HepG2 (cell line): ENCODE measurements at regions not wholly inside any gene's neighbourhood (a gene's known extent, or its start where the extent isn't known, plus 50 kb on each side); places are given as distances from the start of the nearest gene placed in this dataset.

ENCODE experiments used
- ATAC-seq: fragments of 200-7000 bp; cut with Tn5 transposase; 3 replicates; pipeline ENCODE4 v1.9.1; 2020; ENCODE audit warnings: mild to moderate bottlenecking, moderate library complexity
- BruUV-seq: library from RNA; stranded (reverse); fragments of 400-500 nt; replicated peaks from 2 replicates; lab custom pipeline; 2021; lab: Mats Ljungman, UMichigan
- CTCF ChIA-PET: fragments of 300-600 bp; formaldehyde crosslinking; extraction: SDS; loops from one replicate; lab custom pipeline; 2021; ENCODE audit warnings: low total read pairs, inconsistent platforms, low intra/inter-chr PET ratio; lab: Yijun Ruan, JAX
- POLR2A ChIA-PET: fragments of 350-600 bp; sonication (Branson Sonifier 250); formaldehyde crosslinking; loops from one replicate; lab custom pipeline; 2020; ENCODE audit warnings: antibody characterized with exemption, inconsistent platforms; lab: Yijun Ruan, JAX
- DNase-seq: peaks from one replicate; pipeline ENCODE4 v3.0.0-alpha.2; 2015; ENCODE audit warnings: low spot score
- FAIRE-seq: peaks from 3 replicates; lab custom pipeline; 2011; peaks lifted over from hg19 to GRCh38; lab: Jason Lieb, UNC
- H2AFZ ChIP-seq: one replicate; pipeline ENCODE4 v1.6.1; 2011; ENCODE audit warnings: low read length, inconsistent platforms
- H3K27ac ChIP-seq: fragments of 300-600 bp; 3 replicates; pipeline ENCODE4 v1.8.0; 2011; ENCODE audit warnings: mixed run types, mild to moderate bottlenecking, mixed read lengths, low read length, inconsistent platforms; ENCODE audit not compliant: insufficient read depth; ENCODE audit errors: extremely low read length
- H3K27me3 ChIP-seq, 2 experiments: fragments of 200-600 bp in 1 of 2; 2 replicates in 1 of 2; 3 replicates in 1 of 2; pipeline versions ENCODE4 v1.6.0 to v1.8.0; 2011; ENCODE audit warnings: low read length in 2 of 2, mild to moderate bottlenecking in 2 of 2, moderate library complexity in 2 of 2, inconsistent platforms in 1 of 2; ENCODE audit not compliant: insufficient read depth in 2 of 2, control insufficient read depth in 1 of 2
- H3K36me3 ChIP-seq, 2 experiments: fragments of 200-600 bp in 1 of 2; replicated peaks in 1 of 2; 2 replicates in 1 of 2; 3 replicates in 1 of 2; pipeline versions ENCODE4 v1.5.1 to v1.8.0; 2011; ENCODE audit warnings: low read length in 2 of 2, inconsistent platforms in 1 of 2; ENCODE audit not compliant: insufficient read depth in 2 of 2, control insufficient read depth in 1 of 2
- H3K4me1 ChIP-seq: 2 replicates; pipeline ENCODE4 v1.5.1; 2012; ENCODE audit warnings: low read length, inconsistent platforms; ENCODE audit not compliant: insufficient read depth
- H3K4me2 ChIP-seq: 2 replicates; pipeline ENCODE4 v1.6.0; 2011; ENCODE audit warnings: low read depth, low read length, inconsistent platforms
- H3K4me3 ChIP-seq, 3 experiments: fragments of 200-600 bp in 1 of 3; sonication (generic), shearing (Covaris generic) in 1 of 3; replicated peaks in 1 of 3; 2 replicates each; pipeline ENCODE4 v1.5.1; 2011 to 2016; ENCODE audit warnings: low read length in 3 of 3, inconsistent platforms in 2 of 3, low read depth in 2 of 3, mild to moderate bottlenecking in 2 of 3, control low read depth in 1 of 3, mixed read lengths in 1 of 3; ENCODE audit not compliant: insufficient read depth in 1 of 3
- H3K79me2 ChIP-seq: one replicate; pipeline ENCODE4 v1.6.1; 2011; ENCODE audit warnings: low read length, inconsistent platforms; ENCODE audit not compliant: insufficient read depth
- H3K9ac ChIP-seq: 2 replicates; pipeline ENCODE4 v1.6.0; 2011; ENCODE audit warnings: mild to moderate bottlenecking, low read depth, low read length, inconsistent platforms; ENCODE audit not compliant: insufficient read depth
- H3K9me3 ChIP-seq: 2 replicates; pipeline ENCODE4 v1.5.1; 2012; ENCODE audit warnings: mild to moderate bottlenecking, low read length
- H4K20me1 ChIP-seq: 2 replicates; pipeline ENCODE4 v1.6.0; 2011; ENCODE audit warnings: inconsistent platforms, mild to moderate bottlenecking, low read length, moderate library complexity; ENCODE audit not compliant: insufficient read depth
- CCDC6 ChIP-seq: sonication (generic); formaldehyde crosslinking; IDR thresholded peaks from 2 replicates; pipeline ENCODE4 v1.8.1; 2022; ENCODE audit warnings: mild to moderate bottlenecking, missing genetic modification reagents, moderate library complexity
- FOXM1 ChIP-seq: sonication (generic); formaldehyde crosslinking; IDR thresholded peaks from 2 replicates; pipeline ENCODE4 v1.5.0; 2020; ENCODE audit warnings: missing genetic modification reagents
- HNF1B ChIP-seq: sonication (generic); formaldehyde crosslinking; IDR thresholded peaks from 2 replicates; pipeline ENCODE4 v1.5.1; 2020; ENCODE audit warnings: mild to moderate bottlenecking, moderate library complexity, missing genetic modification reagents
- KLF16 ChIP-seq, 2 experiments: sonication (generic) in 1 of 2; formaldehyde crosslinking in 1 of 2; IDR thresholded peaks; 2 replicates each; pipeline versions ENCODE4 v1.6.1 to v1.8.0; 2016 to 2023; ENCODE audit warnings: missing genetic modification reagents in 2 of 2, missing compliant biosample characterization in 1 of 2
- MYNN ChIP-seq: sonication (generic); formaldehyde crosslinking; IDR thresholded peaks from 2 replicates; pipeline ENCODE4 v1.4.0; 2020; ENCODE audit warnings: mild to moderate bottlenecking, low read depth, missing genetic modification reagents
- NFE2 ChIP-seq: sonication (generic); formaldehyde crosslinking; IDR thresholded peaks from 2 replicates; pipeline ENCODE4 v1.4.0; 2020; ENCODE audit warnings: missing genetic modification reagents
- PTBP1 ChIP-seq: fragments of 200-400 bp; formaldehyde crosslinking; IDR thresholded peaks from 2 replicates; pipeline ENCODE4 v1.6.1; 2018; ENCODE audit warnings: low read length, low read depth; ENCODE audit not compliant: poor library complexity, severe bottlenecking
- SIN3A ChIP-seq: IDR thresholded peaks from 2 replicates; pipeline ENCODE4 v1.6.1; 2011; ENCODE audit warnings: low read depth, mild to moderate bottlenecking, control low read depth, low read length, borderline replicate concordance
- SNAPC2 ChIP-seq: sonication (generic); formaldehyde crosslinking; IDR thresholded peaks from 2 replicates; pipeline ENCODE4 v1.8.1; 2022; ENCODE audit warnings: mild to moderate bottlenecking, missing genetic modification reagents
- SNRNP70 ChIP-seq: fragments of 200-400 bp; formaldehyde crosslinking; IDR thresholded peaks from 2 replicates; pipeline ENCODE4 v1.6.1; 2017; ENCODE audit warnings: mild to moderate bottlenecking, low read depth, low read length, moderate library complexity
- SRSF9 ChIP-seq: fragments of 200-400 bp; formaldehyde crosslinking; IDR thresholded peaks from 2 replicates; pipeline ENCODE4 v1.6.1; 2018; ENCODE audit warnings: borderline replicate concordance, mild to moderate bottlenecking, low read depth, low read length; ENCODE audit not compliant: insufficient read depth, poor library complexity, severe bottlenecking
- XBP1 ChIP-seq: sonication (generic); formaldehyde crosslinking; IDR thresholded peaks from 2 replicates; pipeline ENCODE4 v1.5.0; 2020; ENCODE audit warnings: missing genetic modification reagents
- WGBS: methylation state at CpG from one replicate; pipeline ENCODE4 v1.1.6; 2017; ENCODE audit warnings: low lambda C conversion rate; 5-methylcytosine and 5-hydroxymethylcytosine counted together
- in situ Hi-C: cut with HindIII; loops from 2 replicates; pipeline ENCODE4 v1.10.0; 2017; ENCODE audit warnings: low pct_unique_long_range_greater_than_20kb; ENCODE audit not compliant: extremely low pct_ligation_motif_present
- intact Hi-C: fragments of 100-400 bp; cut with micrococcal nuclease; formaldehyde crosslinking; loops from one replicate; pipeline ENCODE4 v1.10.0; 2022; ENCODE audit not compliant: unreplicated experiment

DNA sequence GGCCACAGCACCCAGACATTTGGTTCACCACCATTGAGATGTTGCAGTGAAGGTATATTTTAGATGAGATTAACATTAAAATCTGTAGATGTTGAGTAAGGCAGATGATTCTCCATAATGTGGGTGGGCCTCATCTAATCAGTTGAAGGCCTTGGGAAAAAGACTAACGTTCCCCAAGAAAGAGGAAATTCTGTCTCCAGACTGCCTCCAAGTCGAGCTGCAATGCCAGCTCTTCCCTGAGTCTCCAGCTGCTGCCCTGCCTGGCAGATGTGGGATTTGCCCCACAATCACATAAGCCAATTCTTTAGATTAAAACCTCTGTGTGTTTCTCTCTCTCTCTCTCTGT lies 101.9 kb downstream of the PDCL3 start (continued):
- TF ChIP-seq SRSF9, result no peak

DNA sequence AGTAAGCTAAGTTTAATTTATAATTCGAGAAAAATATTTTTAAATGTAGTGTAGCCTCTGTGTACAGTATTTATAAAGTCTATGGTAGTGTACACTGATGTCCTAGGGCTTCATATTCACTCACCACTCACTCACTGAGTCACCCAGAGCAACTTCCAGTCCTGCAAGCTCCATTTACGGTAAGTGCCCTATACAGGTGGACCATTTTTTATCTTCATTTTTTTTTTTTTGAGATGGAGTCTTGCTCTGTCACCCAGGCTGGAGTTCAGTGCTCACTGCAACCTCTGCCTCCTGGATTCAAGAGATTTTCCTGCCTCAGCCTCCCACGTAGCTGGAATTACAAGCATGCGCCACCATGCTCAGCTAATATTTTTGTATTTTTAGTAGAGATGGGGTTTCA lies 104.2 kb downstream of the PDCL3 start:
- Histone ChIP-seq H3K9ac (no peak overlapping the region), H4K20me1 (no peaks in the 10 kb centered on the region), H3K27ac (no peak overlapping the region), H3K27me3 (peaks cover 6 to 57% of the 10 kb centered on the region in 2 experiments), H3K4me2 (no peak overlapping the region), H3K79me2 (no peaks in the 10 kb centered on the region), H3K9me3 (no peaks in the 10 kb centered on the region), H3K4me1 (0 out of 2 replicates have a peak, but pooled peaks cover 6% of the 10 kb centered on the region), H3K36me3 (no peaks in the 10 kb centered on the region), H3K4me3 (no peak overlapping the region), H2AFZ (no peak overlapping the region)
- ATAC-seq, result no peak
- FAIRE-seq, result no peak
- no TSS peak for BruUV-seq
- ChIA-PET CTCF (no interaction called here), POLR2A (no interaction called here)
- no peak for DNase-seq
- in situ Hi-C loops, result no loop called here
- intact Hi-C loops, result no loop called here
- WGBS, result 38% methylated on average over 4 of the region's 4 CpGs
- TF ChIP-seq KLF16 (CRISPR knock-in tag; IDR thresholded peaks at IDR 0.05) (no peak), MYNN (CRISPR knock-in tag) (no peak), CCDC6 (CRISPR knock-in tag) (no peak), FOXM1 (CRISPR knock-in tag) (no peak), SNRNP70 (no peak), XBP1 (no peak), SNAPC2 (CRISPR knock-in tag) (no peak), NFE2 (CRISPR knock-in tag) (no peak)

DNA sequence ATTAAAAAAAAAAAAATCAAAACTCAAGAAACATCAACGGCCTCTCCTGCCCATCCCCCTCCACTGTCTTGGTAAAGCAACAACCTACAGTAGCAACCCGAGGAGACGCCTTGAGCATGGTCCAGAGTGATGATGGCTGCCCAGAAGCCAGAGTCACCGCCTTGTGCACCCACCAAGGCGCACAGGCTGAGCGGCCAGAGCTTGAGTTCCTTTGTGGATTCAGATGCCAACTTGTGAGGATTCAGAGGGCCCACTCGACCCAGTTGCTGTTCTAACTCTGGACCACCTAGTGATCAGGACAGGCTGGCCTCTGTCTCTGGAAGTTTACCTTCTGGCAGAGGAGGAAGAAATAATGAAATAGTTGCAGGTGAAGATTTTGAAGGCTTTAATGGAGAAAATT lies 105.0 kb downstream of the PDCL3 start:
- BruUV-seq, result no TSS peak
- H3K27ac ChIP-seq, result no peak overlapping the region
- TF ChIP-seq HNF1B, result no peak
- TF ChIP-seq SIN3A, result no peak
- TF ChIP-seq PTBP1, result no peak
- TF ChIP-seq, all 625 proteins: peak for 0
- no peaks in the 10 kb centered on the region for H3K9me3 ChIP-seq
- FAIRE-seq, result no peak
- WGBS, result 39% methylated on average over 7 of the region's 7 CpGs
- H3K79me2 ChIP-seq, result no peaks in the 10 kb centered on the region
- ATAC-seq, result no peak
- in situ Hi-C loops, result no loop called here
- no peaks in the 10 kb centered on the region for H3K36me3 ChIP-seq
- POLR2A ChIA-PET, result no interaction called here
- no peak overlapping the region for H2AFZ ChIP-seq
- no peak for DNase-seq
- H3K4me3 ChIP-seq, result no peak overlapping the region
- no peak overlapping the region for H3K9ac ChIP-seq
- intact Hi-C loops, result no loop called here
- no peak overlapping the region for H3K4me2 ChIP-seq
- no peaks in the 10 kb centered on the region for H4K20me1 ChIP-seq
- H3K27me3 ChIP-seq, result peaks cover 6 to 53% of the 10 kb centered on the region in 2 experiments
- 0 out of 2 replicates have a peak, but pooled peaks cover 6% of the 10 kb centered on the region for H3K4me1 ChIP-seq
- CTCF ChIA-PET, result no interaction called here
